ENCODE measurements at regions not wholly inside any gene's neighbourhood (a gene's known extent, or its start where the extent isn't known, plus 50 kb on each side); places are given as distances from the start of the nearest gene placed in this dataset.
"Not testable (repeated sequence)": the region's sequence is repeated elsewhere in the genome, so short reads cannot be mapped to it uniquely, and the experiment has no call there.

- no peaks in the 10 kb centered on the region for H3K27me3 Mint-ChIP-seq
- ATAC-seq, result no peak
- H3K4me3 Mint-ChIP-seq, result no peak overlapping the region
- H3K27ac Mint-ChIP-seq, result no peak overlapping the region
- no peak for DNase-seq
- H3K9me3 Mint-ChIP-seq (ENCODE audit: low read depth), result no peaks in the 10 kb centered on the region
- no peaks in the 10 kb centered on the region for H3K36me3 Mint-ChIP-seq
- no peaks in the 10 kb centered on the region for H3K4me1 Mint-ChIP-seq
- CTCF ChIA-PET, result no interaction called here
Measured at GRCh38 chr12:18824287-18824686, 86.4 kb downstream of the CAPZA3 start.

- CTCF ChIA-PET, result no interaction called here
- H3K4me1 Mint-ChIP-seq, result no peaks in the 10 kb centered on the region
- no peak for ATAC-seq
Measured at GRCh38 chr12:18825138-18825537, 87.2 kb downstream of the CAPZA3 start.

DNA sequence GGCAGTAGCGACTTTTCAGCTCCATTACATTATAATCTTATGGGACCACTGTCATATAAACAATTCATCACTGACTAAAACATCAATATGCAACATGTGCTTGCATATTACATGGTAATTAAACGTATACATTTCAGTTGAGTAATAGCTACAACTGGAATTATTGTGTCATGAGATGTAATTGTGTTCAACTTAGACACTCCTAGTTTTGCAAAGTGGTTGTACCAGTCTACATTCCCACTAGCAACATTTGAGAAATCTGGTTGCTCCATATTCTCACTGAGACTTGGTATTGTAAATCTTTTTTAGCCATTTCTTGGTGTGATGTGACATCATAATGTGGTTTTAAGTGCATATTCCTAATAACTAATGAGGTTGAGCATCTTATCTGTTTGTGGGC lies 90.0 kb downstream of the CAPZA3 start:
- Mint-ChIP-seq H3K36me3 (no peaks in the 10 kb centered on the region), H3K4me1 (no peaks in the 10 kb centered on the region), H3K4me3 (no peak overlapping the region), H3K27me3 (no peaks in the 10 kb centered on the region), H3K9me3 (ENCODE audit: low read depth) (peaks cover 2% of the 10 kb centered on the region), H3K27ac (no peak overlapping the region)
- DNase-seq (no peak), ATAC-seq (no peak)
- CTCF ChIA-PET, result no interaction called here

More at GRCh38 chr12:18825138-18825537, 87.2 kb downstream of the CAPZA3 start:
- DNase-seq, result no peak
- no peaks in the 10 kb centered on the region for H3K36me3 Mint-ChIP-seq
- no peaks in the 10 kb centered on the region for H3K9me3 Mint-ChIP-seq (ENCODE audit: low read depth)
- H3K27me3 Mint-ChIP-seq, result no peaks in the 10 kb centered on the region
- H3K4me3 Mint-ChIP-seq, result no peak overlapping the region
- H3K27ac Mint-ChIP-seq, result no peak overlapping the region

DNA sequence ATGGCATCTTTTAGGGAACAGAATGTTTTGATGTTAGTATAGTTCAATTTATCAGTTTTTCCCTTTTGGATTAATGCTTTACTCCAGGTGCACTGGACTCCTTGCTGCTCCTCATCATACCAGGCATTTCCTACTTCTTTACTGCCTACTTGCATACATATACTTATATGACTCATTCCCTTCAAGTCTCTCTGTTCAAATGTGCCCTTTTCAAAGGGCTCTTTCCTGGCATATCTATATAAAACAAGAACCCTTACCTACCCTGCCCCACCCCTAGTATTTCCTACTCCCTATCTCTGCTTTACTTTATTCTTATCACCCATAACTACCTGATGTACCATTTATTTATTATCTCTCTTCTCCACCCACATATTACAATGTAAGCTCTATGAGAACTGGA lies 90.6 kb downstream of the CAPZA3 start:
- no peak overlapping the region for H3K27ac Mint-ChIP-seq
- DNase-seq (no peak), ATAC-seq (no peak)
- no peaks in the 10 kb centered on the region for H3K36me3 Mint-ChIP-seq
- H3K4me3 Mint-ChIP-seq, result no peak overlapping the region
- no peaks in the 10 kb centered on the region for H3K4me1 Mint-ChIP-seq
- CTCF ChIA-PET, result no interaction called here
- H3K9me3 Mint-ChIP-seq (ENCODE audit: low read depth), result peaks cover 2% of the 10 kb centered on the region
- H3K27me3 Mint-ChIP-seq, result no peaks in the 10 kb centered on the region

- CTCF ChIA-PET, result interaction anchor here (1.2 kb wide), 1 partner anchor 394 kb away, joined by 3 read pairs; no protein-coding TSS in a partner anchor
- H3K4me1 Mint-ChIP-seq, result no peaks in the 10 kb centered on the region
- H3K9me3 Mint-ChIP-seq (ENCODE audit: low read depth), result peaks cover 2% of the 10 kb centered on the region
- no peaks in the 10 kb centered on the region for H3K36me3 Mint-ChIP-seq
- no peak overlapping the region for H3K4me3 Mint-ChIP-seq
- no peak for ATAC-seq
- no peak for DNase-seq
- no peaks in the 10 kb centered on the region for H3K27me3 Mint-ChIP-seq
- no peak overlapping the region for H3K27ac Mint-ChIP-seq
Measured at GRCh38 chr12:18828987-18829386, 91.1 kb downstream of the CAPZA3 start.

- DNase-seq, result not testable (repeated sequence)
Measured at GRCh38 chr12:18832932-18833331, 95.0 kb downstream of the CAPZA3 start.

GRCh38 chr12:18837025-18837424 lies 99.1 kb downstream of the CAPZA3 start:
- H3K27ac Mint-ChIP-seq, result no peak overlapping the region
- ATAC-seq (no peak), DNase-seq (no peak)
- no peak overlapping the region for H3K4me3 Mint-ChIP-seq
- H3K36me3 Mint-ChIP-seq, result no peaks in the 10 kb centered on the region
- H3K4me1 Mint-ChIP-seq, result no peaks in the 10 kb centered on the region
- H3K27me3 Mint-ChIP-seq, result no peaks in the 10 kb centered on the region
- H3K9me3 Mint-ChIP-seq (ENCODE audit: low read depth), result peaks cover 1% of the 10 kb centered on the region
- CTCF ChIA-PET, result no interaction called here

More at GRCh38 chr12:18832932-18833331, 95.0 kb downstream of the CAPZA3 start:
- ATAC-seq; H3K27ac Mint-ChIP-seq; H3K36me3 Mint-ChIP-seq; H3K9me3 Mint-ChIP-seq (ENCODE audit: low read depth); H3K4me1 Mint-ChIP-seq; CTCF ChIA-PET; H3K4me3 Mint-ChIP-seq; H3K27me3 Mint-ChIP-seq: not testable (repeated sequence)

- H3K4me3 Mint-ChIP-seq, result no peak overlapping the region
- no peak for DNase-seq
- peaks cover 1% of the 10 kb centered on the region for H3K9me3 Mint-ChIP-seq (ENCODE audit: low read depth)
- H3K27me3 Mint-ChIP-seq, result no peaks in the 10 kb centered on the region
- CTCF ChIA-PET, result no interaction called here
- no peak overlapping the region for H3K27ac Mint-ChIP-seq
- H3K36me3 Mint-ChIP-seq, result no peaks in the 10 kb centered on the region
- no peaks in the 10 kb centered on the region for H3K4me1 Mint-ChIP-seq
- ATAC-seq, result no peak
Measured at GRCh38 chr12:18837505-18837904, 99.6 kb downstream of the CAPZA3 start.

- H3K4me1 Mint-ChIP-seq; H3K9me3 Mint-ChIP-seq (ENCODE audit: low read depth); H3K27ac Mint-ChIP-seq; CTCF ChIA-PET; H3K27me3 Mint-ChIP-seq; H3K36me3 Mint-ChIP-seq; DNase-seq; ATAC-seq; H3K4me3 Mint-ChIP-seq: not testable (repeated sequence)
Measured at GRCh38 chr12:18840997-18841396, 103.1 kb downstream of the CAPZA3 start.

- Mint-ChIP-seq H3K4me1 (no peaks in the 10 kb centered on the region), H3K27ac (no peak overlapping the region), H3K9me3 (ENCODE audit: low read depth) (no peaks in the 10 kb centered on the region), H3K4me3 (no peak overlapping the region), H3K36me3 (no peaks in the 10 kb centered on the region), H3K27me3 (no peaks in the 10 kb centered on the region)
- ATAC-seq, result no peak
- no peak for DNase-seq
- CTCF ChIA-PET, result interaction anchor here (0.8 kb wide), 1 partner anchor 11 kb away, joined by 3 read pairs; no protein-coding TSS in a partner anchor
Measured at GRCh38 chr12:18849080-18849479, 111.2 kb downstream of the CAPZA3 start.

GRCh38 chr12:18849761-18850160 lies 111.8 kb downstream of the CAPZA3 start:
- H3K27ac Mint-ChIP-seq, result no peak overlapping the region
- CTCF ChIA-PET, result interaction anchor here (0.8 kb wide), 1 partner anchor 10 kb away, joined by 3 read pairs; no protein-coding TSS in a partner anchor
- H3K36me3 Mint-ChIP-seq, result no peaks in the 10 kb centered on the region
- no peak overlapping the region for H3K4me3 Mint-ChIP-seq
- ATAC-seq (no peak), DNase-seq (no peak)
- no peaks in the 10 kb centered on the region for H3K27me3 Mint-ChIP-seq
- H3K4me1 Mint-ChIP-seq, result no peaks in the 10 kb centered on the region
- no peaks in the 10 kb centered on the region for H3K9me3 Mint-ChIP-seq (ENCODE audit: low read depth)

- CTCF ChIA-PET, result no interaction called here
- no peak for DNase-seq
- no peaks in the 10 kb centered on the region for H3K27me3 Mint-ChIP-seq
Measured at GRCh38 chr12:18850752-18851151, 112.8 kb downstream of the CAPZA3 start.

GRCh38 chr12:18851271-18851670 lies 113.4 kb downstream of the CAPZA3 start:
- Mint-ChIP-seq H3K4me1 (no peaks in the 10 kb centered on the region), H3K27me3 (no peaks in the 10 kb centered on the region), H3K9me3 (ENCODE audit: low read depth) (no peaks in the 10 kb centered on the region), H3K27ac (no peak overlapping the region), H3K4me3 (no peak overlapping the region), H3K36me3 (no peaks in the 10 kb centered on the region)
- CTCF ChIA-PET, result no interaction called here
- DNase-seq (no peak), ATAC-seq (no peak)

More at GRCh38 chr12:18850752-18851151, 112.8 kb downstream of the CAPZA3 start:
- no peaks in the 10 kb centered on the region for H3K36me3 Mint-ChIP-seq
- no peak for ATAC-seq
- H3K4me3 Mint-ChIP-seq, result no peak overlapping the region
- H3K27ac Mint-ChIP-seq, result no peak overlapping the region
- no peaks in the 10 kb centered on the region for H3K9me3 Mint-ChIP-seq (ENCODE audit: low read depth)
- no peaks in the 10 kb centered on the region for H3K4me1 Mint-ChIP-seq

DNA sequence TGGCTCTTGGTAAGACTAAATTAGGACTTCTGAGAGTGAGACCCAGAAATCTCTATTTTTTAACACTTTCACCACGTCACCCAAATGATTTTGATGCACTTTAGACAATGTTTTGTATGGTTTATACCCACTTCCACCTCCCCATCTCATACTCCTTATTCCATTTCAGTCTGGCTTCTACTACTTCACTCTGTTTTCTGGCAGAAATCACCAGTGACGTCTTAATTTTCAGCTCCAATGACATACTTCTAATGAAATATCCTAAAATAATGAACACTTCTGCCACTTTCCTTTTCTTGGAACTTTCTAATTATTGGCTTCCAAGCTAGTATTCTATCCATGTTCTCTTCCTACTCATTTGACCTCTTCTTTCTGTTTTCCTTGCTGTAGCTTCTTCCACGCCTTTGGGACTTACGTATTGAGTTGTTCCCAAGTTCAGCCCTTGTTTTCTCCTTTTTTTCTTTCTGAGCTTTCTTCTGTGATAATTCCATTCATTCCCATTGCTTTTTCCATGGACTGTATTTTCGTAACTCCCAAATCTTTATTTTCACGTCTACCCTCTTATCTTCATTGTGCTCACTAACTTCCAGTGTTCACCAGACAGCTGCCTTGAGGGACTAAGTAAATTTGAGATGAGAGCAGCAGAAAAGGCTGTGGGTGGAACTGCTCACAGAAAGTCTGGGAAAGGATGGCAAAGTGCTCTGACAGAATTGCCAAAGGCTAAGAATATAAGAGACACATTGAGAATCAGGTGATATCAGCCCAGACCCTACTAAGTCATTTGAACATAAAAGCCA lies 115.8 kb downstream of the CAPZA3 start:
- no peaks in the 10 kb centered on the region for H3K9me3 Mint-ChIP-seq (ENCODE audit: low read depth)
- ATAC-seq (no peak), DNase-seq (no peak)
- no peaks in the 10 kb centered on the region for H3K27me3 Mint-ChIP-seq
- H3K36me3 Mint-ChIP-seq, result no peaks in the 10 kb centered on the region
- no peaks in the 10 kb centered on the region for H3K4me1 Mint-ChIP-seq
- H3K4me3 Mint-ChIP-seq, result no peak overlapping the region
- CTCF ChIA-PET, result interaction anchor here (0.7 kb wide), 1 partner anchor 333 kb away, joined by 3 read pairs; no protein-coding TSS in a partner anchor
- no peak overlapping the region for H3K27ac Mint-ChIP-seq

Data from activated CD8-positive, alpha-beta memory T cell treated with anti-CD3 and anti-CD28 coated beads, Interleukin-2, amount 10 ng/mL, durations not matched to agents 7 days and 5 days (primary cell).